Glomerular visceral epithelial cell (primary cell): ENCODE measurements at regions not wholly inside any gene's neighbourhood (a gene's known extent, or its start where the extent isn't known, plus 50 kb on each side); places are given as distances from the start of the nearest gene placed in this dataset.
A peak's percentile ranks its signal among the peaks of the same experiment; 100 is the strongest.

Experiments
- DNase-seq: peaks from one replicate; pipeline ENCODE4 v3.0.0-alpha.2; 2016; ENCODE audit errors: extremely low spot score

DNA sequence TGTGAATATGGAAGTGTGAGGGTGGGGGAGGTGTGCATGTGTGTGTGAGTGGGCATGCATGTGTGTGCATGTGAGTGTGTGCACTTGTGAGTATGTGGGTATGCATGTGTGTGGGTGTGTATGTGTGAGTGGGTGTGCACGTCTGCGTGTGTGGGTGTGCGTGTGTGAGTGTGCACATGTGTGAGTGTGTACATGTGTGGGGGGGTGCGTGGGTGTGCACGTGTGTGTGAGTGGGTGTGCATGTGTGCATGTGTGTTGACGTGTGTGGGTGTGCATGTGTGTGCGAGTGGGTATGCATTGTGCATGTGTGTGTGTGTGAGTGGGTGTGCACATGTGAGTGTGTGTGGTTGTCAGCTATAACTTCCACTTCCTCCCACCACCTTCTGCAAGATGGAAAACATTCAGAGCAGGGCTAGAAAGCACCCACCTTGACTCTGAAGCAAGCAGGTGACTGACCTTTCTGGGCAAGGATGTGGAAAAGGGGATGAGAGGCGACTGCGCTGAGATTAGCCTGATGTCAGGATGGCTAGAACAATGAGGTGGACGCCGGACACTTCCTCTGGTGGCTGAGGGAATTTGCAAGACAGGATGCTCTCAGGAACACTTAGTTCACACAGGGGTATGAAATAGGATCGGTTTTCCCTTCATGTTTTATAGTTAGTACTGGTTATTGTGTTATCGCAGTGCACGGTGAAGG lies 103.6 kb downstream of the ACKR3 start:
- DNase-seq = no peak

DNA sequence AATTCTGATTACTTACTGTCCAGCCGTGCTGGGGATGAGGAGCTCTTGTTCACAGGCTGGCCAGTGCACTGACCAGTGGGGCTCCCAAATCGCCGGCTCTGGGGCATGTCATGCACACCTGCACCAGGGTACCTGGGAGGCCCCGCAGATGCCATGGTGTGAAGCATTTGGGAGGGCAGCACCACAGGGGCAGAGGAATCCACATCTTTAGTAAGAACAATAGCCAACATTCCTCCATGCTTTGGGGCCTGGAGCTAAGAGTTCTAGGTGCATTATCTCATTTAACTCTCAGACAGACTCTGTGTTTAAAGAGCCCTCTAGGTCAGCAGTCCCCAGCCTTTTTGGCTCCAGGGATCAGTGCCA lies 104.2 kb downstream of the ACKR3 start:
- DNase-seq = no peak

DNA sequence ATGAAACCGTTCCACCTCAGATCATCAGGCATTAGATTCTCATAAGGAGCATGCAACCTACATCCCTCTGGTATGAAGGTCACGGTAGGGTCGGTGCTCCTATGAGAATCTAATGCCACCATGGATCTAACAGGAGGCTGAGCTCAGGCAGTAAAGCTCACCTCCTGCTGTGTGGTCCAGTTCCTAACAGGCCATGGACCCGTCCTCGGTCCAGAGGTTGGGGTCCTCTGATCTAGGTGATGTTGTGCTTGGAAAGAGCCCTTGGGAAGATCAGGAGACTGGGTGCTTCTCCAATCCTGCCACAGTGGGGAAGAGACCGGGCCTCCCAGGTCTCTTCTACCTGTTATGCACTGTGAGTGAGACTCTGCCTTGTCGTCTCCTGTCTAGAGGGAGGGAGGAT lies 104.6 kb downstream of the ACKR3 start:
- DNase-seq = no peak

DNA sequence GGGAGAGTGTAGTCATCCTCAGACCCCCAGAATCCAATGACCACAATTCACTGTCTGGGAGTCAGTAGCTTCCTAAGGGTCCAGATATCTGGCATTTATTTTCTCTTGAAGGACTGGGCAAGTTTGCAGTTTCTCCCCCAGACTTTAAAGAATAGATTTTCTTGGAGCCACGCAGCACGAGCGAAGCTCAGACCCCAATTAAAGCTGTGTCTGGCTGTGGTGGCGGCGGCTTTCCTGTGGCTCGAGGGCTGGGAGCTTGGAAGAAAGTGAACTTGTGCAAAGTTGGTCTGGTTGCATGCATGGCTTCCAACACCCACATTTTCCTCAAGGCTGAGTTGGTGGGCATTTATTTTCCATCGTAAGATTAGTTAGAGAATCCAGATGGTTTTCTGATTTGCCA lies 105.0 kb downstream of the ACKR3 start:
- no peak for DNase-seq

DNA sequence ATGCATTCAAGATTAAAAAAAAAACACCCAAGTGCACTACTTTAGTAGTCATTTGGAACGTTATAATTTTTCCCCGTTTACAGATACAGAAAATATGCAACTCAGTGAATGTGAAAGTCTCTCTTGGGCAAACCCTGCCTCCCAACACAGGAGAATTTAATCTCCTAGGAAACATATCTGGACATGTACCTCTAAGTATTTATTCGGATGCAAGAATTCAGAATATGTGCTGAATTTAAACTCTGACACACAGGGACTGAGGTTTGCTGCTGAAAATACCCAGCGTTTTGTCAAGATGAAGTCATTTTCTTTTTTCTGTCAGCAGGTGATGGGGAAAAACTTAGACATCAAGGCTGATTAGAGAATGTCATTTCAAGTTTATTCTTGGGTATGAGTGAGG lies 105.4 kb downstream of the ACKR3 start:
- peak; percentile 23 for DNase-seq

DNA sequence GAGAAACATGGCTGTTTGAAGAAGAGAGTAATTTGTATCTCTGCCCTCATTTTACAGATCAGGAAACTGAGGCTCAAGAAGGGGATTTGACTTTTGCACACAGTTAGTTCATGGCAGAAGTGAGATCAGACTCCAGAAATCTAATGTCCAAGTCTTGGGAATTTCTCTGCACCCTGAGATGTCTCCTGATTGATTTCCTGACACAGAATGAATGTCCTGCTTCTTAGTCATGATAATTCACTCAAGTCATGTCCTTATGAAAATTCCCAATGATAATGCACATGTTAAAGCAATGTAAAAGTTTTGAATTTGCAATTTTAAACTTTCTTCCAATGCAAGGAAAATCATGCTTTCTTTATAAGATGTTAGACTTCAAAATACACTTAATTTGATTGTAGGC lies 105.9 kb downstream of the ACKR3 start:
- no peak for DNase-seq

DNA sequence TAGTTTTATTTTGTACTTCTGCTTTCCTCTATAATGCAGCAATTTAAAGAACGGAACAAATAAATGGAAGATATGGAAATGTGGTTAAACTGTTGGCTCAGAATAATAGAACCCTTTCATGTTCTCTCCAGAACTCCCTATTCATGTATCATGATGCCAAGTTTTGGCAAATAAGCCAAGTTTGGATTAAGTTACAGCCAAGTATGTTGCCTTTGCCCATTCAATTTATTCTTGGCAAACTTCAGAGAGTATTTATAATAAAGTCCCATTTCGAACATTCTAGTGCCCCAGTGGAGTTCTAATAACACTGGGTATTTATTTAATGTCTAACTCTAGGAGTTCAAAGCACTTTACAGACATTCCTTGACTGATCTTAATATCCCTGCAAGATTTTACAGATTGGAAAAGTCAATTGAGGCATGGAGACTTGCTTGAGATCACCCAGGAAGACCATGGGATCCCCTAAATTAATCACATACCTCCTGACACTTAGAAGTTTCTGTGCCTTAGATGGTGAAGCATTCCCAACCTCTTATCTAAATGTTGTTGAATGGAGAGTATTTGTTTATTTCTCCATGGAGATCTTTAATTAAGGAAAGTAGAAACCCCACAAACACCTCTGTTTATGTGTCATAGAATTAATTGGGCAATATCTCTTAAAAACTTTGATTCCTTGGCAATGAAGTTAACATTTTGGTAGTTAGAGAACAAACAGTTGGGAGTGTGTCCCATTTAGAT lies 106.7 kb downstream of the ACKR3 start:
- no peak for DNase-seq

DNA sequence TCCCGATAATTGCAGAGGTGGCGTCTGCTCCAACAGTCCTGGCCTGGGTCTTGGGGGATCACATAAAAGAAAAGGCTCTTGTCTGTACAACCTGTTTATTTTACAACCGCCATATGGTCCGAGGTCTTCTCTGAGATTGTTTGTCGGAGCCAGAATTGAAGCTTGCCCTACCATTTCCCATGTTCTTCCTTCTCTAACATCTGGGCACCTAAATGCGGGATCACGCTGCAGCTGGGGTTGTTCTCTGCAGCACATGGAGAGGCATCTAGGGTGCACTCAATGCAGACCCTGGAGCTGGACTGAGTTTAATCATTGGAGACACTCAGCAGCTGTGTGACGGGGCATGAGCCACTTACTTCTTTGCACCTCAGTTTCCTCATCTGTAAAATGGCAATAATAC lies 107.7 kb downstream of the ACKR3 start:
- no peak for DNase-seq

DNA sequence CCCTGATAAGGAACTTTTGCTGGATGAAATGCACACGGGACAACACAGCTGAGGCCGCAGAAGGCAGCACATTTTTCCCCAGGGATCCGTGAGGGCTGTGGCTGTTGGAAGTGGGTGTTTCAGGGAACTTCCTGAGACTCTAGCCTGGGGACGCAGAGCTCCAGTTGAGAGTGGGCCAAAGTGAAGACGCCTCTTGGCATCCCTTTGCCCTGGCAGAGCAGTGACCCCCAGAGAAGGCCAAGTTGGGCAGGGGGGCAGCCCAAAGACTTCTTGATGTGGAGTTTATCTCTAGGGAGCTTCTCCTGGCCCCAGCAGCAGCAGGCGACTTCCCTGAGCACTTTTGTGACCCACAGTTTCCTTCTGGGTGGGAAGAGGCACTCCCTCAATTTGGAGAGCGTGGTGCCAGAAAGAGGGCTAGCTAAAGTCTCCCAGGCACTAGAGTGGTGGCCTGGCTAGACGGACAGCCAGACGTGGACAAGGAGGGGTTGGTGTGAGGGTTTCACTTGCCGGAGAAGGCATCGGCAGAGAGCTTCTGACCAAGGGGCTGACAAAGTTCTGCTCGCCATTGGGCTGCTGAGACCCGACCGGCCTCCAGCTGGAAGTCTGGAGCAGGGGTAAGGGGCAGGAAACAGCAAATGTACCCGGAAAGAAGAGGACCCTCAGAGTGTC lies 108.8 kb downstream of the ACKR3 start:
- DNase-seq = no peak

DNA sequence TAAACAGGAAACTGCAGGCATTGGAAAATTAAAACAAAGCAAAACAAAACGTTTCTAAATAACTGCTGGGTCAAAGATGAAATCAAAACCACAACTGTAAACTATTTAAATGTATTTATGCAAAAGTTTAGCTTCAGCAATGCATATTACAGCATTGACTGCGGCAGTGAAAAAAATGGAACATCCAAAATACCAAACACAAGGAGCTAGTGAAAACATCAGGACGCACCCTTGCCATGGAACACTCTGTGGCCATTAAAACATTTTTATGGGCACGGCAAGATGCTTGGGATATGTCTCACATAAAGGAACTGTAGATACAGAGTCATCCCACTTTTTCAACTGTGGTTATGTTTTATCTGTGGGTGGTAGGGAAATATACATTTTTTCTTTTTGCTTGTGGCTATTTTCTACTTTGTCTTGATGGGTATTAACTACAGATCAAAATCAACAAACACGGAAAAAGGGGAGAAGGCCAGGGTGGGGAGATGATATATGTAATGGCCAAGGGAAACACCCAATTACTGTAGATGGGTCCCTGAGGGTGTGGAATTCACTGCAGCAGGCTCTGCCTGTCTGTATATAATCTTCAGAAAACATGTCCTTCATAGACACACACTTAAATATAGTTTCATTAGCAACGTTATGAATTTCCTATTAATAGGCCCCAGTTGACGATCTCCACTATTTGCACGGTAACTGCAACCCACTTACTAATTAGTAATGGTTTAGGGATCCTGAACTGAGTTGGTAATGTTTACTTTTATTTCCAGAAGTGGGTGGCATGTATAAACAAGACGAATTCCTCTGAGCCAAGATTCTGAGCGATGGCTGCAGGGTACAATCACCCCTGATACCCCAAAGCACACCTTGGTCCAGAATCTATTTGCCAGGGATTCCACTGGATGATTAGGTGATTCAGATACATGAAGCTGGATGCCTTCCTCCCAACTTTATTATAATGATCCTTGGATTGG lies 110.5 kb downstream of the ACKR3 start:
- DNase-seq = no peak

DNA sequence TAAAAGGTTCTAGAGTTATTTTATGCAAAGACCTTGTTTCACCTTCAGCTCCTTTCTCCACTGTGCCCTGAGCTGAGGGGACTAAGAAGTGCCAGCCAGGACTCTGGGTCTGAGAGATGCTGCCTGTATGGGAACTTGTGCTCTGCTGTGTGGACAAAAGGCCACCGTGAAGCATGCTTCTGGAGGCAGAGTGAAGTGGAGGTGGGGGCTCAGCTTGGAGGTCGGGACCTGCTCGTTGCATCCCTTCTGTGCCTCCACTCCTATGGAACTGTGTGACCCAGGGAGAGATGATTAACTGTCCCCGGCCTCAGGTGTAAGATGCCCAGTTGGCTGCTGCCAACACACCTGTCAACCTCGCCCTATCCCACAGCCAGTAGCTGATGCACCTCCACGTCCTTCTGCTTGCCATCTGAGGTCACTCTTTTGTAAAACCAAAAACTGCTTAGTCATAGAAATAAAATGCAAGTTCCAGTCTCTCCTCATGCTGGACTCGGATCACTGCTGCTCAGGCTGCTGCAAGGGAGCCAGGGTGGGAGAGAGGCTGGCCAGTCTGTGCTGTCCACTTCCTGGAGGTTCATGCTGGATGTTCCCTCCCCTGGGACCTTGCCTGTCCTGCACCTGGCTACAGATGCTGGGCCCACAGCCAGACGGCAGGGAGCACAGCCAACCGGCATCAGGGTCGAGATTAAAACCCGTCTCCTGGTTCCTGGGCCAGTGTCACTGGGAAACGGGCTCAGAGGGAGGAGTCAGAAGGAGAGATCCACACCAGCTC lies 113.2 kb downstream of the ACKR3 start:
- DNase-seq = peak; percentile 61

DNA sequence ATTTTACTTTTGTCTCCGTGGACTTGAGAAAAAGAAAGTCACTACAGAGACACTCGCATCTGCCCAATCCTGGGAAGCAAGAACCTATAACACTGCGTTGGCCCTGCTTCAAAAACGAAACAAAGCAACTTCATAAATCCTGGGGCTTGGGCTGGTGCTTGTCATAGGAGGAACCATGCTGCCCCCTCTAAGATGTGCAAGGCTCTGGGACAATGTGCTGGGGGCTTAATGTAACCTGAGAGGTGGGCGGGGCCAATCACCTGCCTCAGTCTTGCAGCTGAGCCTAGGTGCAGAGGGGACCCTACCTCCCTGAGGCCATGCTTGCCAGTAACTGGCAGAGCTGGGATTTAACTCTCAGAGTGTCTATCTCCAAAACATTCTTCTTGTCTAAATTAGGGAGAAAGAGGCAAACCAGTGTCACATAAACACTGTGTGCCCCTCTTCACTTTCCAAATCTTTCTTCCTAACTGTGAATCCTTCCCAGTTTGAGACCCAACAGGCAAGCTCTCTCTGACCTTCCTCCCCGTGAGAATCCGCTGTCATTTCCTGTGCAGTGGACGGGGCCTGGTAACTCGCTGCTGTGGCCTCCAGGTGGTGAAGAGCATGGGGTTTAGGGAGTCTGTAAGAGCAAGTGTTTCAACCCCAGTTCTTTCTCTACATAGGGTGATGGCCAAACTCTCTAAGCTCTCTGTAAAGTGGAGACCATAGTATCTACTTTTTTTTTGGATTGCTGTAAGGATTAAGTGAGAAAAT lies 115.1 kb downstream of the ACKR3 start:
- DNase-seq = no peak

DNA sequence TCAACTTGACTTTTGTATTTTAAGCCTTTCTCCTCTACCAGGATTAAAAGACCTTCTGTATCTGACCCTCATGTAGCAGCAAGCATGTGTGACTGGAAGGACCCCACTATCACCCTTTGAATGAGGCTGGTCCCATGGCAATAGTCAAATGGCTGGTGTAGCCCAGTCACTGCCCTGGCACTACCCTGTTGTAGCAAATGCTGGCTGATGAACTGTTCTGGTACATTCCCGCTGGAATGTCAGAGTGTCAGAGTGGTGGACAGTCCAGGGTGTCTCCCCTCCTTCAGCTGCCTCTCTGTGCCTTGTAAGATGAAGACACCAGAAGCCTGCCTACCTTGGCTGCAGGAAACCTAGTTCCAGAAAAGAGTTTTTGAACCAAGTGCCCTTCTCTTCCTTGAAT lies 115.7 kb downstream of the ACKR3 start:
- DNase-seq = no peak

DNA sequence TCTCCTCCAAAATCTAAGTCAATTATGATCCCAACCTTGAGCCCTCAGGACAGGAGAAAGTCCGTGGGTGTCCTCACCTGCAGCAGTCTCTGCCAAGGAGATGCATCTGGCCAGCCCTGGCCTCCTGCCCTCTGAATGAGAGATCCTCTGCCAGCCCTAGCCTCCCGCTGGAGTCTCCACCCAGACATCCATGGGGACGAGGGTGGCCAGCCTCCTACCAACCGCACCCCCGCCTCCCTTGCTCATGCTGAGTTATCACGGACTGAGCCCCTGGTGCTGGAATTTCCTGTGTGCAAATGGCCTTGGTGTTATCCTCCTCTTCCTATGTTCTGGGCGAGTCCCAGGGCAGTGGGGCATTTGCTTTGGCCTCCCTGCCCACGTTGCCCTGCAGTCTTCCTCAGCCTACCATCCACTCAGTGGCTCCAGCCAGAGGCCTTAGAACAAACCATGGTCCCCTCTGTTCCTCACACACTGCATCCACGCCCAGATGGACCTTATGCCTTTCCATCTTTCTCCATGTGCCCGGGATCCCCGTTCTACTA lies 116.4 kb downstream of the ACKR3 start:
- DNase-seq = no peak

DNA sequence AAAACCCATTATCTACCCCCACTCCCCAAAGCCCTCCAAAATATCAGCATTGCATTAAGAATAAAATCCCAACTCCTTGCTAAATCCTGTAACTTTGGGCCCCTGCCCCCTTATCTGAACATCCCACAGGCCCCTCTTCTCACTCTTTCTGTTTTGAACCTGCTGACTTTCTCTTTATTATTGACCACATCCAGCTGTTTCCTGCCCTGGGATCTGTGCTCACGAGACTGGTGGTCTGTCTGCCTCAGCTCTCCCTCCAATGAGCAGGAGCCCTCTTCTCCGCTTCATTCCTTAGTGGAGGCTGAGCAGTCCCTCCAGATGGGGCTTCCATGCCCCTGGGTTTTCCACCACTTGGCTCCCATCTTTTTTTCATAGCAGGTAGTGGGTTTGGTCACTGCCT lies 116.9 kb downstream of the ACKR3 start:
- DNase-seq = no peak

DNA sequence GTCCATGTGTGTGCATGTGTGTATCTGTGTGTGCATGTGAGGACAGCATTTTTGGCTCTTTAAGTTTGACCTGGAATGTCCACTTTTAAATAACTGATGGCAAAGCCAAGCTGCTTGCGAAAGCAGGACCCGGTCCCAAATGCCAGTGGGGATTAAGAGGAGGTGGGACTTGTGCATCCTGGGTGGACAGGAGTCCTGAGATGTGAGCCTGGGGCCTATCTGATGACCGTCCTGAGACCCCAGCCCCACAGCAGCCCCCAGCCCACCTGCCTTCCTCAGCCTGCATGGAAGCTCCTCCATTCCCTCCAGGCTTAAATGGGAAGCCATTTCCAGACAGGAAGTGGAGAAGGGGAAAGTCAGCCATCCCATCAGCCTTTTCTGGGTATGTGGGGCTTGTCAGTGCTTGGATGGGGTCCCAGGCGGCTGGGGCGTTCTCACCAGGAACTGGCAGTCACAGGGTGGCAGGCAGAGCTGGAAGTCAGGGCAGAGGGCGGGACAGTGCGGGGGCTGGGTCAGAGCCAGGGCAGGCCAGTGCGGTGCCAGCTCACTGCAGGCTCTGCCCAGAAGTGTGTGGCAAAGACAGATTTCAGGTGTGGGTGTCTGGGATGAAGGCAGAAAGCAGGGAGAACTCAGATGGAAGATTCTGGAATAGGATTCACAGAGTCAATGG lies 117.8 kb downstream of the ACKR3 start:
- no peak for DNase-seq

DNA sequence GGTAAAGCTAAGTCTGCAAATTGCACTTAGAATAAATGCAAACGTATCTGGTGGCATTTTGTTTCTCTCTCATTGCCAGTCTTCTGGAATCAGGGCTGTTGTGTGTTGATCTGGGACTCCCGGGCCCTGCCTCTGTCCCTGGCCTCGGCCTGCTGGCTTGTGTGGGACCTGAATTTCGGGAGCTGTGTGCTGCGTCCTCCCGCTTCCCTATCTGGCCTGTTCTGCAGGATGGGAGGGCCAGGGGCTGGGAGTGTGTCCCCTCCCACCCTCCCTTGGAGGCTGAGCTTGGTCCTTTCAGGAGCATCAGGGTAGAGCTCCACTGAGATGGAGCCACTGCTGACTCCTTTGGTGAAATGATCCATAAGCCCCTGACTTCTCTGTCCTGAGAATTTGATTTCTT lies 118.5 kb downstream of the ACKR3 start:
- no peak for DNase-seq

DNA sequence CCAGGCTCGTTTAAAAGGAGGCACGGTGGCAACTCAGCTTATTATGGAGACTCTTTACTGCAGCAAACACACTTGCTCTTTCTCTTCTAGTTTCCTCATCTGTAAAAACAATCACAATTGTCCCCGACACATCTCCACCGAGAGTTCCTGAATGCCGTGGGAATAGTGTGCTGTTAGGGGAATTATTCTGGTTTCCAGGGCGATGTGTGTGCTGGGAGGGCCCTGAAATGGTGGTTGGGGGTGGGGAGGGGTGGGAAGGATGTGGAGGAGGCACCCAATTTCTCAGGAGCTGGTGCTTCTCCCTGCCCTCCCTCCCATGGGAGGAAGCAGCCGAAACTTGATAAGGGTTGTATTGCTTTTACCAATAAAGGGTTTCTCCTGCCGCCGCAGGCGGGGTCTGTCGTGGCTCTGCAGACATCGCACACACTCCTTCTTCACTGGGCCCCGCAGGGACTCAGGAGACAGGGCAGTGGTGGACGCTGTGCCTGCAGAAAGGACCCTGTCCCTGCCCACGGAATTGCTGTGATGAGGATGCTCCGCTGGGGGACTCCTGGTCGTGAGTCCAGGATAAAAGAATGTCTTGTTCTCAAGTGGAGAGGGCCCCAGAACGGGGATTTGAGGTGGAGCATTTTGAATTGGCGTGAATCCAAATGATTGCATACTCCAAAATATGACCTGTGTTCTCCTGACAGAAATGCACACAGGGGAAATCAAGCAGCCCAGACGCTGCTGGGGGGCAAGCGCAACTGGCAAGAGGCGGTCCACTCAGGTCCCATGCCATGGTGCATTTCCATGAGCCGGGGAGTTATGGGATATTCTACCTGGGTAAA lies 119.2 kb downstream of the ACKR3 start:
- DNase-seq = no peak

DNA sequence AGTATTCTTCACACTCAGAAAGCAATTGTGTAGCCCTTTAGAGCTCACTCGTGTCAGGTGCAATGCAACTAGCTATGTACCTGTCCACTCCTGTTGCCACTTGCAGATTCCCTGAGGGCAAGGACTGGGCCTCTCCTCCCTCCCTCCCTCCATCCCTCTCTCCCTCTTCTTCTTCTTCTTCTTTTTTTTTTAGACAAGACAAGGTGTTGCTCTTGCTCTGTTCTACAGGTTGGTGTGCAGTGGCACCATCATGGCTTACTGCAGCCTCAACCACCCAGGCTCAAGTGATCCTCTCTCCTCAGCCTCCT lies 119.7 kb downstream of the ACKR3 start:
- DNase-seq = no peak
